ENCODE measurements at regions not wholly inside any gene's neighbourhood (a gene's known extent, or its start where the extent isn't known, plus 50 kb on each side); places are given as distances from the start of the nearest gene placed in this dataset.

- TF ChIP-seq EZH2phosphoT487 (IDR thresholded peaks at IDR 0.05; ENCODE audit: low read depth, severe bottlenecking, unreplicated experiment) (no peak), EZH2 (IDR thresholded peaks at IDR 0.05; ENCODE audit: borderline replicate concordance) (no peak)
- TF ChIP-seq, protein P1, sequence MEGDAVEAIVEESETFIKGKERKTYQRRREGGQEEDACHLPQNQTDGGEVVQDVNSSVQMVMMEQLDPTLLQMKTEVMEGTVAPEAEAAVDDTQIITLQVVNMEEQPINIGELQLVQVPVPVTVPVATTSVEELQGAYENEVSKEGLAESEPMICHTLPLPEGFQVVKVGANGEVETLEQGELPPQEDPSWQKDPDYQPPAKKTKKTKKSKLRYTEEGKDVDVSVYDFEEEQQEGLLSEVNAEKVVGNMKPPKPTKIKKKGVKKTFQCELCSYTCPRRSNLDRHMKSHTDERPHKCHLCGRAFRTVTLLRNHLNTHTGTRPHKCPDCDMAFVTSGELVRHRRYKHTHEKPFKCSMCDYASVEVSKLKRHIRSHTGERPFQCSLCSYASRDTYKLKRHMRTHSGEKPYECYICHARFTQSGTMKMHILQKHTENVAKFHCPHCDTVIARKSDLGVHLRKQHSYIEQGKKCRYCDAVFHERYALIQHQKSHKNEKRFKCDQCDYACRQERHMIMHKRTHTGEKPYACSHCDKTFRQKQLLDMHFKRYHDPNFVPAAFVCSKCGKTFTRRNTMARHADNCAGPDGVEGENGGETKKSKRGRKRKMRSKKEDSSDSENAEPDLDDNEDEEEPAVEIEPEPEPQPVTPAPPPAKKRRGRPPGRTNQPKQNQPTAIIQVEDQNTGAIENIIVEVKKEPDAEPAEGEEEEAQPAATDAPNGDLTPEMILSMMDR (IDR thresholded peaks at IDR 0.05; ENCODE audit: poor library complexity), result no peak
- DNase-seq (ENCODE audit: low spot score), result no peak
- Histone ChIP-seq H3K27ac (no peak overlapping the region), H2AFZ (no peak overlapping the region), H3K4me3 (no peak overlapping the region), H3K4me1 (ENCODE audit: insufficient read depth) (peaks cover 3% of the 10 kb centered on the region), H3K9me3 (ENCODE audit: low read depth) (no peaks in the 10 kb centered on the region), H3K4me2 (no peak overlapping the region), H3K9me2 (replicated peaks; ENCODE audit: insufficient read depth) (no peaks in the 10 kb centered on the region), H4K20me1 (ENCODE audit: insufficient read depth, poor library complexity, severe bottlenecking) (no peaks in the 10 kb centered on the region), H3K27me3 (no peaks in the 10 kb centered on the region), H3K36me3 (replicated peaks; ENCODE audit: insufficient read depth, low read depth) (no peaks in the 10 kb centered on the region), H3K79me2 (no peaks in the 10 kb centered on the region)
- WGBS (ENCODE audit: low lambda C conversion rate, missing lambda C conversion rate), result 92% methylated on average over 1 of the region's 1 CpG
These were observed 657.2 kb downstream of the IRS1 start for GRCh38 chr2:226142463-226142862.

DNA sequence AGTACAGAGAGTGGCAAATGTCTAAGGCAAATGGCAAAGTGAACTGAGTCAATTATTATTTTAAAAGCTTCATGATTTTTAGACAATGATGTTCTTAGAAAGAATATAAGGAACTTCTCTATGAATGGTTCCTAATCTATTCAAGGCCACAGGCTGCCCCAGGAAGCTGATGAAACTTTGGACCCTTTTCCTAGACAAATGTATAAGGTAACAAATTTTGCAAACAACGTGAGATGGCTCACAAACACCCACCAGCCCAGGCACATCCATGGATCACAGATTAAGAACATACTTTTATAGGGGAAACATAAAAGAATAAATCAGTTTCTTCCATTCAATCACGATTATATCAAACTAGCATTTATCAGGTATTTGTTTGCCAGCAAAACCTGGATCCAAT lies 659.0 kb downstream of the IRS1 start:
- no peak overlapping the region for H3K4me3 ChIP-seq
- no peaks in the 10 kb centered on the region for H4K20me1 ChIP-seq (ENCODE audit: insufficient read depth, poor library complexity, severe bottlenecking)
- no peaks in the 10 kb centered on the region for H3K9me2 ChIP-seq (replicated peaks; ENCODE audit: insufficient read depth)
- no peaks in the 10 kb centered on the region for H3K79me2 ChIP-seq
- 82% methylated on average over 2 of the region's 2 CpGs for WGBS (ENCODE audit: low lambda C conversion rate, missing lambda C conversion rate)
- H3K27ac ChIP-seq, result no peak overlapping the region
- H3K4me2 ChIP-seq, result no peak overlapping the region
- peaks cover 11% of the 10 kb centered on the region for H3K4me1 ChIP-seq (ENCODE audit: insufficient read depth)
- H3K27me3 ChIP-seq, result no peaks in the 10 kb centered on the region
- DNase-seq (ENCODE audit: low spot score), result no peak
- no peaks in the 10 kb centered on the region for H3K36me3 ChIP-seq (replicated peaks; ENCODE audit: insufficient read depth, low read depth)
- H2AFZ ChIP-seq, result no peak overlapping the region
- TF ChIP-seq, protein P1 (IDR thresholded peaks at IDR 0.05; ENCODE audit: poor library complexity), result no peak
- TF ChIP-seq EZH2 (IDR thresholded peaks at IDR 0.05; ENCODE audit: borderline replicate concordance) (no peak), EZH2phosphoT487 (IDR thresholded peaks at IDR 0.05; ENCODE audit: low read depth, severe bottlenecking, unreplicated experiment) (no peak)
- no peaks in the 10 kb centered on the region for H3K9me3 ChIP-seq (ENCODE audit: low read depth)

DNA sequence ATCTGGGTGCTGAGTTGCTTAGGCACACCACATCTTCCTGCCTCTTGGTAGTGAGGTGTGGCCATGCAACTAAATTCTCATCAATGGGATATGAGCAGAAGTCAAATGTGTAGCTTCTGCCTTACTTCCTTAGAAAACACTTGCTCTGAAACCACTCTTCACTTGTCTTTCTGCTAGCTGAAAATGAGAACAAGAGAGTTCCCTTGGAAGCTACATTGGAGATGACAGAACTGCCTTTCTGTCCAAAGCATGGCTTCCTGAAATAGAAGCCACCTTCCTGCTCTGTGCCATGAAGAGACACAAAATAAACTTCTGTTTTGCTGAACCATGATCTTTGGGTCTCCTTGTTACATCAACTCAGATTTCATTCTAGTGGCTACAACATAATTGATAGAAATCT lies 659.9 kb downstream of the IRS1 start:
- H3K9me2 ChIP-seq (replicated peaks; ENCODE audit: insufficient read depth), result no peaks in the 10 kb centered on the region
- no peak overlapping the region for H3K4me2 ChIP-seq
- H4K20me1 ChIP-seq (ENCODE audit: insufficient read depth, poor library complexity, severe bottlenecking), result no peaks in the 10 kb centered on the region
- H2AFZ ChIP-seq, result no peak overlapping the region
- no peaks in the 10 kb centered on the region for H3K79me2 ChIP-seq
- DNase-seq (ENCODE audit: low spot score), result no peak
- no peaks in the 10 kb centered on the region for H3K36me3 ChIP-seq (replicated peaks; ENCODE audit: insufficient read depth, low read depth)
- no peaks in the 10 kb centered on the region for H3K27me3 ChIP-seq
- H3K27ac ChIP-seq, result no peak overlapping the region
- H3K9me3 ChIP-seq (ENCODE audit: low read depth), result no peaks in the 10 kb centered on the region
- no peak for TF ChIP-seq EZH2phosphoT487 (IDR thresholded peaks at IDR 0.05; ENCODE audit: low read depth, severe bottlenecking, unreplicated experiment)
- no peak for TF ChIP-seq EZH2 (IDR thresholded peaks at IDR 0.05; ENCODE audit: borderline replicate concordance)
- TF ChIP-seq, protein P1 (IDR thresholded peaks at IDR 0.05; ENCODE audit: poor library complexity), result no peak
- H3K4me3 ChIP-seq, result no peak overlapping the region
- peaks cover 11% of the 10 kb centered on the region for H3K4me1 ChIP-seq (ENCODE audit: insufficient read depth)

Data from hepatocyte (in vitro differentiated cells).